K562 (cell line): ENCODE measurements at regions not wholly inside any gene's neighbourhood (a gene's known extent, or its start where the extent isn't known, plus 50 kb on each side); places are given as distances from the start of the nearest gene placed in this dataset.

Experiments
- ATAC-seq: fragments of 200-7000 bp; cut with Tn5 transposase; 3 replicates; pipeline ENCODE4 v1.9.1; 2020; ENCODE audit warnings: moderate library complexity
- BruUV-seq: library from RNA; stranded (reverse); fragments of 400-500 nt; replicated peaks from 2 replicates; lab custom pipeline; 2021; lab: Mats Ljungman, UMichigan
- CTCF ChIA-PET: fragments of 300-600 bp; formaldehyde crosslinking; extraction: SDS; loops from one replicate; lab custom pipeline; 2021; ENCODE audit warnings: low intra/inter-chr PET ratio; lab: Yijun Ruan, JAX
- POLR2A ChIA-PET: fragments of 300-600, 350-650 bp; sonication (Branson Sonifier 250); formaldehyde crosslinking; extraction: SDS; loops from one replicate; lab custom pipeline; 2021; ENCODE audit warnings: antibody characterized with exemption, inconsistent platforms; lab: Yijun Ruan, JAX
- DNase-seq, 4 experiments: peaks; one replicate each; pipeline versions ENCODE4 v3.0.0 to v3.0.0-alpha.2; 2011 to 2018; ENCODE audit warnings: low spot score in 3 of 4, mixed read lengths in 3 of 4; ENCODE audit errors: extremely low read depth in 1 of 4
- FAIRE-seq: peaks from 2 replicates; lab custom pipeline; 2011; peaks lifted over from hg19 to GRCh38; lab: Jason Lieb, UNC
- H2AFZ ChIP-seq: 2 replicates; pipeline ENCODE4 v1.6.0; 2011; ENCODE audit warnings: low read depth, low read length, control low read depth, inconsistent platforms
- H3K27ac ChIP-seq: fragments of 200-600 bp; 3 replicates; pipeline ENCODE4 v1.8.0; 2011; ENCODE audit warnings: low read depth, mild to moderate bottlenecking, control low read depth, inconsistent platforms, low read length, moderate library complexity, mixed read lengths; ENCODE audit errors: extremely low read depth
- H3K27me3 ChIP-seq, 2 experiments: fragments of 300-600 bp in 1 of 2; 2 replicates in 1 of 2; 3 replicates in 1 of 2; pipeline versions ENCODE4 v1.6.0 to v1.8.0; 2011; ENCODE audit warnings: inconsistent platforms in 2 of 2, low read length in 2 of 2, mild to moderate bottlenecking in 1 of 2, mixed read lengths in 1 of 2, moderate library complexity in 1 of 2; ENCODE audit not compliant: control insufficient read depth in 2 of 2, insufficient read depth in 2 of 2
- H3K36me3 ChIP-seq: fragments of 300-600 bp; 3 replicates; pipeline ENCODE4 v1.8.0; 2011; ENCODE audit warnings: mild to moderate bottlenecking, low read length, inconsistent platforms; ENCODE audit not compliant: control insufficient read depth, insufficient read depth
- H3K4me1 ChIP-seq, 2 experiments: fragments of 200-600 bp in 1 of 2; replicated peaks in 1 of 2; 2 replicates in 1 of 2; 3 replicates in 1 of 2; pipeline versions ENCODE4 v1.5.1 to v1.8.0; 2011; ENCODE audit warnings: inconsistent platforms in 2 of 2, low read length in 2 of 2, mild to moderate bottlenecking in 1 of 2, mixed read lengths in 1 of 2, moderate library complexity in 1 of 2; ENCODE audit not compliant: control insufficient read depth in 2 of 2, insufficient read depth in 2 of 2
- H3K4me2 ChIP-seq: 2 replicates; pipeline ENCODE4 v1.6.1; 2011; ENCODE audit warnings: low read length, control low read depth, inconsistent platforms, mixed read lengths; ENCODE audit not compliant: insufficient read depth
- H3K4me3 ChIP-seq: fragments of 200-600 bp; sonication (generic), shearing (Covaris generic); 2 replicates; pipeline ENCODE4 v1.5.1; 2016; ENCODE audit warnings: control low read depth, inconsistent platforms
- H3K79me2 ChIP-seq: fragments of 200-600 bp; 3 replicates; pipeline ENCODE4 v1.8.0; 2011; ENCODE audit warnings: low read length, inconsistent platforms; ENCODE audit not compliant: control insufficient read depth, insufficient read depth
- H3K9ac ChIP-seq, 2 experiments: 2 replicates each; pipeline versions ENCODE4 v1.6.0 to v1.6.1; 2011; ENCODE audit warnings: low read depth in 2 of 2, low read length in 2 of 2, control low read depth in 1 of 2, inconsistent platforms in 1 of 2, mild to moderate bottlenecking in 1 of 2, mixed read lengths in 1 of 2; ENCODE audit not compliant: insufficient read depth in 1 of 2
- H3K9me1 ChIP-seq: one replicate; pipeline ENCODE4 v1.6.0; 2011; ENCODE audit warnings: inconsistent platforms, mild to moderate bottlenecking, low read length, moderate library complexity; ENCODE audit not compliant: control insufficient read depth, insufficient read depth
- H3K9me3 ChIP-seq: replicated peaks from 2 replicates; pipeline ENCODE4 v1.5.1; 2011; ENCODE audit warnings: low read depth, low read length, inconsistent platforms; ENCODE audit not compliant: control insufficient read depth, insufficient read depth
- H4K20me1 ChIP-seq: replicated peaks from 2 replicates; pipeline ENCODE4 v1.6.1; 2011; ENCODE audit warnings: low read length, inconsistent platforms, mixed read lengths; ENCODE audit not compliant: control insufficient read depth, insufficient read depth
- HNRNPH1 ChIP-seq: fragments of 200-400 bp; formaldehyde crosslinking; optimal IDR thresholded peaks from 2 replicates; pipeline ENCODE3; 2017; ENCODE audit warnings: low read depth, mild to moderate bottlenecking, low read length, moderate library complexity
- JUNB ChIP-seq: fragments of 450-650 bp; formaldehyde crosslinking; conservative IDR thresholded peaks from 2 replicates; pipeline ENCODE4 v1.4.0; 2020; ENCODE audit warnings: mild to moderate bottlenecking
- MTA2 ChIP-seq: fragments of 450-650 bp; IDR thresholded peaks from 2 replicates; pipeline ENCODE4 v1.6.1; 2016; ENCODE audit warnings: low read depth
- NFRKB ChIP-seq: fragments of 450-650 bp; IDR thresholded peaks from 2 replicates; pipeline ENCODE4 v1.6.1; 2016; ENCODE audit warnings: low read depth
- RBM34 ChIP-seq: fragments of 200-400 bp; formaldehyde crosslinking; IDR thresholded peaks from 2 replicates; pipeline ENCODE4 v1.6.1; 2018; ENCODE audit warnings: low read length, borderline replicate concordance; ENCODE audit not compliant: insufficient read depth
- RUNX1 ChIP-seq: sonication (generic); IDR thresholded peaks from 2 replicates; pipeline ENCODE4 v1.6.1; 2016; ENCODE audit warnings: antibody characterized with exemption, low read depth
- SP1 ChIP-seq: sonication (generic); formaldehyde crosslinking; IDR thresholded peaks from 2 replicates; pipeline ENCODE4 v1.8.1; 2022; ENCODE audit warnings: mild to moderate bottlenecking, missing genetic modification reagents
- WGBS: fragments of 100-300 bp; shearing (Covaris generic); methylation state at CpG from one replicate; pipeline ENCODE4 v1.1.6; 2016; ENCODE audit warnings: low coverage, mixed read lengths; ENCODE audit not compliant: insufficient coverage; ENCODE audit errors: missing lambda C conversion rate; 5-methylcytosine and 5-hydroxymethylcytosine counted together
- in situ Hi-C: fragments of 300-500 bp; cut with MboI; formaldehyde crosslinking; loops from 4 replicates; pipeline ENCODE4 v1.15.0; 2018; ENCODE audit warnings: inconsistent platforms, mixed read lengths
- intact Hi-C: fragments of 100-400 bp; cut with micrococcal nuclease; formaldehyde crosslinking; loops from 2 replicates; pipeline ENCODE4 v1.14.2; 2022
- TF ChIP-seq, protein P1 (sequence below): sonication (generic); formaldehyde crosslinking; IDR thresholded peaks from 2 replicates; pipeline ENCODE4 v1.8.0; 2022; ENCODE audit warnings: missing genetic modification reagents, mild to moderate bottlenecking, moderate library complexity, borderline replicate concordance

DNA sequence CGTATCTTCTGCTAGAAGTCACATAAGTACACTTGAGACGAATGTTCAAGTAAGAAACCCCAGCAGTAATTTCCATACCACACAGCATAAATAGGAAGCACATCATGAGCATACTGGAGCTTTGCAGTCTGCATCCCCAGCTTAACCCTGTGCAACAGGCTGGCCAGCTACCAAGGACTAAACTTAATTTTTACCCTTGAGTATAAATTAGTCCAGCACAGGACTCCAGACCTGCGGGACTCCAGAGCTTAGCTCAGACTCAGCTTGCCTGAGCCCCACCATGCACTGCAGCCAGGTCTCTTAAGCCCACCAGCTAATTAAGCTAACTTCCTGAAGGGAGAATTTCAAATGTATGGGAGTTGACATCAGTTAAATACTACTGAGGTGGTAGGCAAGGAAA lies 491.0 kb downstream of the ARHGEF28 start:
- TF ChIP-seq RBM34 = no peak
- TF ChIP-seq SP1 (CRISPR knock-in tag) = no peak
- TF ChIP-seq JUNB = no peak
- no peak for TF ChIP-seq MTA2
- no peak for TF ChIP-seq NFRKB
- TF ChIP-seq RUNX1 = no peak
- TF ChIP-seq, protein P1, sequence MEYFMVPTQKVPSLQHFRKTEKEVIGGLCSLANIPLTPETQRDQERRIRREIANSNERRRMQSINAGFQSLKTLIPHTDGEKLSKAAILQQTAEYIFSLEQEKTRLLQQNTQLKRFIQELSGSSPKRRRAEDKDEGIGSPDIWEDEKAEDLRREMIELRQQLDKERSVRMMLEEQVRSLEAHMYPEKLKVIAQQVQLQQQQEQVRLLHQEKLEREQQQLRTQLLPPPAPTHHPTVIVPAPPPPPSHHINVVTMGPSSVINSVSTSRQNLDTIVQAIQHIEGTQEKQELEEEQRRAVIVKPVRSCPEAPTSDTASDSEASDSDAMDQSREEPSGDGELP (CRISPR knock-in tag) = no peak
- no peak for TF ChIP-seq HNRNPH1
- H4K20me1 ChIP-seq = no peaks in the 10 kb centered on the region
- no peaks in the 10 kb centered on the region for H3K79me2 ChIP-seq
- POLR2A ChIA-PET = no interaction called here
- no peaks in the 10 kb centered on the region for H3K4me1 ChIP-seq
- no peak overlapping the region for H3K4me2 ChIP-seq
- ATAC-seq (no peak), FAIRE-seq (no peak), DNase-seq (no peak)
- no TSS peak for BruUV-seq
- CTCF ChIA-PET = no interaction called here
- no peak overlapping the region for H2AFZ ChIP-seq
- intact Hi-C loops (no loop called here), in situ Hi-C loops (no loop called here)
- no peak overlapping the region for H3K27ac ChIP-seq
- no peak overlapping the region for H3K4me3 ChIP-seq
- 0% methylated on average over 3 of the region's 3 CpGs for WGBS
- H3K36me3 ChIP-seq = no peaks in the 10 kb centered on the region
- no peaks in the 10 kb centered on the region for H3K27me3 ChIP-seq
- no peaks in the 10 kb centered on the region for H3K9me1 ChIP-seq
- H3K9ac ChIP-seq = no peak overlapping the region
- H3K9me3 ChIP-seq = no peaks in the 10 kb centered on the region
